BJ (cell line): ENCODE measurements at regions not wholly inside any gene's neighbourhood (a gene's known extent, or its start where the extent isn't known, plus 50 kb on each side); places are given as distances from the start of the nearest gene placed in this dataset.

Experiments used
- CTCF ChIA-PET: fragments of 350-600 bp; formaldehyde crosslinking; extraction: SDS; loops from one replicate; lab custom pipeline; 2021; ENCODE audit warnings: antibody characterized with exemption, inconsistent platforms; lab: Yijun Ruan, JAX
- POLR2A ChIA-PET: fragments of 300-600 bp; sonication (Branson Sonifier 250); formaldehyde crosslinking; extraction: SDS; loops from one replicate; lab custom pipeline; 2021; ENCODE audit warnings: antibody characterized with exemption; lab: Charles Lee
- DNase-seq: peaks from one replicate; pipeline ENCODE4 v3.0.0-alpha.2; 2011; ENCODE audit warnings: low read depth
- H3K27me3 ChIP-seq: 2 replicates; pipeline ENCODE4 v1.6.0; 2011; ENCODE audit warnings: low read length; ENCODE audit not compliant: control insufficient read depth, insufficient read depth
- H3K36me3 ChIP-seq: 2 replicates; pipeline ENCODE4 v1.5.1; 2011; ENCODE audit warnings: low read length; ENCODE audit not compliant: control insufficient read depth, insufficient read depth
- H3K4me3 ChIP-seq: 2 replicates; pipeline ENCODE4 v1.5.1; 2011; ENCODE audit warnings: low read depth, mild to moderate bottlenecking, control low read depth, low read length
- TF ChIP-seq, protein P1 (sequence below): IDR thresholded peaks from 2 replicates; pipeline ENCODE4 v1.5.1; 2011; ENCODE audit warnings: low read depth, mild to moderate bottlenecking, control low read depth, inconsistent platforms, low read length, moderate library complexity; ENCODE audit not compliant: insufficient read depth

DNA sequence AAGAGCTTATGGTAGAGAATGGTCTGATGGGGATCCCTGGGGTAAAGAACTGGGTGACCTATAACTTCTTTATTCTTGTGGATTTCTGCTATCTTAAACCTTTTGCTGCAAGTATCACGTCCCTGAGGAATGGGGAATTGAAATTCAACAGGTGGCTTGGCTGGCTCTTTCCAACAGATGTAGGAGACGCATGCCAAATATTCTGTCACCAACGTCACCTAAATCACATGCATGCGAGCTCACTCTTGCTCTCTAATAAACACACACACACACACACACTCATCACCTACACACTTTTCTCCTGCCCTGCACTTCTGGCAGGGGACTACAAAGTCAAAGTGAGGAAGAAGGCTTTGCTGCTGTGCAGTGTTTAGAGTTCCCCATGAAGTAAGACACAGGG, 145.8 kb upstream of the NECTIN3 start:
- H3K27me3 ChIP-seq, result no peaks in the 10 kb centered on the region
- no peak for DNase-seq
- no peak overlapping the region for H3K4me3 ChIP-seq
- ChIA-PET CTCF (no interaction called here), POLR2A (no interaction called here)
- no peaks in the 10 kb centered on the region for H3K36me3 ChIP-seq
- TF ChIP-seq, protein P1, sequence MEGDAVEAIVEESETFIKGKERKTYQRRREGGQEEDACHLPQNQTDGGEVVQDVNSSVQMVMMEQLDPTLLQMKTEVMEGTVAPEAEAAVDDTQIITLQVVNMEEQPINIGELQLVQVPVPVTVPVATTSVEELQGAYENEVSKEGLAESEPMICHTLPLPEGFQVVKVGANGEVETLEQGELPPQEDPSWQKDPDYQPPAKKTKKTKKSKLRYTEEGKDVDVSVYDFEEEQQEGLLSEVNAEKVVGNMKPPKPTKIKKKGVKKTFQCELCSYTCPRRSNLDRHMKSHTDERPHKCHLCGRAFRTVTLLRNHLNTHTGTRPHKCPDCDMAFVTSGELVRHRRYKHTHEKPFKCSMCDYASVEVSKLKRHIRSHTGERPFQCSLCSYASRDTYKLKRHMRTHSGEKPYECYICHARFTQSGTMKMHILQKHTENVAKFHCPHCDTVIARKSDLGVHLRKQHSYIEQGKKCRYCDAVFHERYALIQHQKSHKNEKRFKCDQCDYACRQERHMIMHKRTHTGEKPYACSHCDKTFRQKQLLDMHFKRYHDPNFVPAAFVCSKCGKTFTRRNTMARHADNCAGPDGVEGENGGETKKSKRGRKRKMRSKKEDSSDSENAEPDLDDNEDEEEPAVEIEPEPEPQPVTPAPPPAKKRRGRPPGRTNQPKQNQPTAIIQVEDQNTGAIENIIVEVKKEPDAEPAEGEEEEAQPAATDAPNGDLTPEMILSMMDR, result no peak

DNA sequence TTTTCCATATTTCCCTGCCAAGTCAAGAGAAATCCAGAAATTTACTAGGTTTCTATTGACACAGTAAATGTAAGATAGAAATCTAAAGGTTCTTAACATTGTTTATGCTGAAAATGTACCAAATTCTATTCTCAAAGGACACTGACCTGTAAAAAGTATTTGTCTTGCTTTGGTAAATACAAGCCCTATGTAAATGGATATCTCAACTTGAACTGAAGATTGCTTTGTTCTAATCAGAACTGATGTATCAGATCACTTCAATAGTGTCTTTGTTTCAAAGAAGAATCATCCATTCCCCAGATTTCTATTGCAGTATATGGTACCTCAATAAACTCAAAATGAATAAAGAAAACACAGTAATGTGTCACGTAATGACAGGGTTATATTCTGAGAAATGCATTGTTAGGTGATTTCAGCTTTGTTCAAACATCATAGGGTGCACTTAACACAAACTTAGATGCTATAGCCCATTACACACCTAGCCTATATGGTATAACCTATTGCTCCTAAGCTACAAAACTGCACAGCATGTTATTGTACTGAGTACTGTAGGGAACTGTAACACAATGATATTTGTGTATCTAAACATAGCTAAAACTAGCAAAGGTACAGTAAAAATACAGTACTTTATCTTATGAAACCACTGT, 143.5 kb upstream of the NECTIN3 start:
- POLR2A ChIA-PET, result no interaction called here
- Histone ChIP-seq H3K36me3 (no peaks in the 10 kb centered on the region), H3K4me3 (no peak overlapping the region), H3K27me3 (no peaks in the 10 kb centered on the region)
- CTCF ChIA-PET, result no interaction called here
- TF ChIP-seq, protein P1, result no peak
- no peak for DNase-seq

DNA sequence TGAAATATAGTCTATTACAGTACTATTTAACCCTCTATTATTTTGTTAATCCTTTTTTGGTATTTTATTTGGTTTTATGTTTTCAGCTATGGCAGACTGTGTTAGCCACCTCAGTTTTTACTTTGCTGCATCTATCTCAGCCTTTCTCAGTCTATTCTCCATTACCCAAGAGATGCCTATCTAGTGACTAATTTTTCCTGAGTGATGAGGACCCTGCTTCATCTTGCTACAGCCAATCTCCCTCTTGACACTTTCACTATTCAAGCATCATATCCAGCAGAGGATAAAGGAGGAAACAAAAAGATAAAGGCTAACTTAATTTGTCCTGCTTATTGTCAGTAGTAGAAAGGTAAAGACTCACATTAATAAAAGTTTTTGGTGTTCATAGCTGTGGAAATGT, 141.8 kb upstream of the NECTIN3 start:
- CTCF ChIA-PET, result no interaction called here
- DNase-seq, result no peak
- Histone ChIP-seq H3K4me3 (no peak overlapping the region), H3K36me3 (no peaks in the 10 kb centered on the region), H3K27me3 (no peaks in the 10 kb centered on the region)
- TF ChIP-seq, protein P1, result no peak
- POLR2A ChIA-PET, result no interaction called here

DNA sequence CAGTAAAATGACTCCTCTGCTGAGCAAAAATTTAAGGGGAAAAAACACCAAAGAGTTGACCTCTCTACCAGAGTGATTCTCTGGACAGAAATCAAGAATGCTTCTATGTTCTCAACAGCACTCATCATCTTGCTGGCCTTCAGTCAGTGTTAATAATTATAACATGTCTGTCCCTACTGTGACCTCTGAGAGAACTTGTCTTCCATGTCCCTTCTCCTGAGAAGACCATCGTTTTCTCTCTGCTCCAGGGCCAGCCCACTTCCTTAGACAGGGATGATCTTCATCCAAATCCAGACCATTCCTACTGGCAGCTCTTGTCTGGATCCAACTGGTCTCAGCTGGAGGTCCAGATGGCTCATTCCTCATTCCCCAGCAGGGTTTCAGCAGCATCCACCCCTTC, 139.0 kb upstream of the NECTIN3 start:
- Histone ChIP-seq H3K36me3 (no peaks in the 10 kb centered on the region), H3K4me3 (no peak overlapping the region), H3K27me3 (no peaks in the 10 kb centered on the region)
- ChIA-PET CTCF (no interaction called here), POLR2A (interaction anchor here (0.9 kb wide), 1 partner anchor 11 kb away, joined by 3 read pairs; no protein-coding TSS in a partner anchor)
- DNase-seq, result peak; percentile 82
- TF ChIP-seq, protein P1, result no peak

DNA sequence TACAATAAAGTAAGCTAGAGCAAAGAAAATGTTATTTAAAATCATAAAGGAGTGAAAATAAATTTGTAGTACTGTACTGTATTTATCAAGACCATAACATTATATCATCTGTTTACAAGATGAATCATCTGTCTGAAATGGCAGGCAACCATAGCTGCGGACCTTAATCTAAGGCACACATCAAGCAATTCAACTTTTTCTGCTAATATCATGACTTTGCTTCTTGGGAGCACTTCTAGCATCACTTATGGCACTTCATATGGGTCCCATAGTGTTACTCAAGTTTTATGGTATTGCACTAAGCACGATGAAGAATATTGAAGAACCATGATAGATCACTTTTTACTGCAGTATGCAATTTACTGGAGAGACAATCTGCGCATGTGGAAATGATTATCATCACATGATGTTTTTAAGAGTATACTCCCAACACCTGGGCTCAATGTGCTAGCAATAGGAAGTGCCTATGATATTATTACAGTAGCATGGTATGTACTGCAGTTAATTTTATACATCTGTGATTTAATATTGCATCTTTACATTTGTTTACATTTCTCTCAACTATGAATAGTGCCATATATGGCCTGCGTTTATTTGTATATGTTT, 137.7 kb upstream of the NECTIN3 start:
- Histone ChIP-seq H3K36me3 (no peaks in the 10 kb centered on the region), H3K27me3 (no peaks in the 10 kb centered on the region), H3K4me3 (no peak overlapping the region)
- POLR2A ChIA-PET, result no interaction called here
- TF ChIP-seq, protein P1, result no peak
- DNase-seq, result peak; percentile 41
- CTCF ChIA-PET, result interaction anchor here (0.6 to 1.2 kb wide), 2 partner anchors 16 to 1170 kb away, joined by 3 read pairs; no protein-coding TSS in a partner anchor
